ENCODE measurements at regions not wholly inside any gene's neighbourhood (a gene's known extent, or its start where the extent isn't known, plus 50 kb on each side); places are given as distances from the start of the nearest gene placed in this dataset.

- TF ChIP-seq ZNF318 (IDR thresholded peaks at IDR 0.05; ENCODE audit: borderline replicate concordance in 1 of 2, low read depth in 1 of 2) (no peak), U2AF2 (optimal IDR thresholded peaks at IDR 0.05; ENCODE audit: low read depth, low read length) (no peak), ZNF780A (CRISPR knock-in tag; IDR thresholded peaks at IDR 0.05) (no peak), EP400 (IDR thresholded peaks at IDR 0.05) (no peak), ZNF224 (CRISPR knock-in tag; IDR thresholded peaks at IDR 0.05) (no peak), TCFL5 (CRISPR knock-in tag; conservative IDR thresholded peaks at IDR 0.05) (no peak), HES1 (IDR thresholded peaks at IDR 0.05; ENCODE audit: low read depth) (no peak), ZBTB2 (IDR thresholded peaks at IDR 0.05) (no peak), GTF2B (IDR thresholded peaks at IDR 0.05; ENCODE audit: extremely low read depth, insufficient read length) (no peak)
Observed at GRCh38 chr7:63113713-63114285, 884.9 kb upstream of the ZNF722 start (continued).
